IPS-18a (cell line): ENCODE measurements at regions not wholly inside any gene's neighbourhood (a gene's known extent, or its start where the extent isn't known, plus 50 kb on each side); places are given as distances from the start of the nearest gene placed in this dataset.

Experiments used
- H3K27ac ChIP-seq: one replicate; pipeline ENCODE4 v1.5.1; 2013; ENCODE audit warnings: low read length
- H3K27me3 ChIP-seq: one replicate; pipeline ENCODE4 v1.6.1; 2013; ENCODE audit warnings: mild to moderate bottlenecking, low read length; ENCODE audit not compliant: control insufficient read depth, insufficient read depth
- H3K36me3 ChIP-seq: one replicate; pipeline ENCODE4 v1.6.1; 2013; ENCODE audit warnings: low read depth, low read length; ENCODE audit not compliant: control insufficient read depth
- H3K4me1 ChIP-seq: one replicate; pipeline ENCODE4 v1.6.1; 2013; ENCODE audit warnings: low read depth, low read length; ENCODE audit not compliant: control insufficient read depth
- H3K4me3 ChIP-seq: one replicate; pipeline ENCODE4 v1.5.1; 2013; ENCODE audit warnings: low read length
- H3K9ac ChIP-seq: one replicate; pipeline ENCODE4 v1.6.1; 2013; ENCODE audit warnings: mild to moderate bottlenecking, low read length, moderate library complexity
- H3K9me3 ChIP-seq: one replicate; pipeline ENCODE4 v1.6.1; 2013; ENCODE audit warnings: low read depth, low read length; ENCODE audit not compliant: control insufficient read depth

DNA sequence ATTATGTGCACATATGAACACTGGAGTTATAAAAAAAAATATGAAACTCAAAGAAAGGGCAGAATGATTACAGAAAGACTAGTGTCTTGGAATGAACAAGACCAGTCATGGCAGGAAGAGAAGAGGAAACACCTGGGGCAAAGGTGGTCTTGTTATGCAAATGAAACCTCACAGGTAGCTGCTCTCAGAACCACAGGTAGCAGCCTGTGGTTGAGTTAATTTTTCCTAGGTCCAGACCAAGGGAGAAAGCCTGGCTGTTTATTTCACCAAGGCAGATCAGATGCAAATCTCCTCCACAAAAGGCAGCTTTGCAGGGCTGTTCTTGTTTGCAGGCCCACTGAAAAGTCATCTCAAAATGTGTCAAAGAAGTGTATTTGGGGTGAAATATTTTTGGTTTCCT is 785.8 kb downstream of the RNF144A start:
- H3K27ac ChIP-seq: no peak overlapping the region
- H3K4me3 ChIP-seq: no peak overlapping the region

DNA sequence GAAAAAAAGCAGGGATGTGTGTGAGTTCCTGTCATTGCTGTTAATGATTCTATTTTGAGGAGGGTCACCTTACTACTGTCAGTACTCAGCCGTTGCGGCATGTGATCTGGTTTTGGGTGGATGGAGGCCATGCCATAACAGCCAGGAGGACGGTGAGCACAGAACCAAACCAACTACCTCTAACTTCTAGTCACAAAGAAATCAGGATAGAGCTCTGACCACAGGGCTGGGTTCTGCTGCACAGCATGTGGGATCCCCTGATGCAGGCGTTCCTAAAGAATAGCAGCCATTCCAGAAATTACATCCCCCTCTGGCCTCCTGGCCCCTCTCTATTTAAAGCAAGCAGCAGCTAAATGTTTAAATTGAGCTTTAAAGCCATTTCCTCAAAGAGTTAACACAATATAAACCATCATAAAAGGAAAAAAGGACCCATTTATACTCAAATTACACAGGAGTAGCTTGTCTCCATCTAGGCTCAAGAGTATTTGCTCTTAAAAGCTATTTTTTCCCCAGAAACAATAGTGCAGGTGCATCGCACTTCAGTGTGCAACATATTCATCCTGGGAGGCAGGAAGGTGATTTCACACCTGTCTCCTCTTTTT is 786.4 kb downstream of the RNF144A start:
- Histone ChIP-seq H3K36me3 (no peaks in the 10 kb centered on the region), H3K9me3 (no peaks in the 10 kb centered on the region), H3K27me3 (no peaks in the 10 kb centered on the region), H3K27ac (no peak overlapping the region), H3K9ac (no peak overlapping the region), H3K4me3 (peak overlapping the region; percentile 7), H3K4me1 (peaks cover 30% of the 10 kb centered on the region)

More for the DNA sequence above, 785.8 kb downstream of the RNF144A start:
- Histone ChIP-seq H3K36me3 (no peaks in the 10 kb centered on the region), H3K9me3 (no peaks in the 10 kb centered on the region), H3K4me1 (peaks cover 30% of the 10 kb centered on the region), H3K9ac (no peak overlapping the region), H3K27me3 (no peaks in the 10 kb centered on the region)

DNA sequence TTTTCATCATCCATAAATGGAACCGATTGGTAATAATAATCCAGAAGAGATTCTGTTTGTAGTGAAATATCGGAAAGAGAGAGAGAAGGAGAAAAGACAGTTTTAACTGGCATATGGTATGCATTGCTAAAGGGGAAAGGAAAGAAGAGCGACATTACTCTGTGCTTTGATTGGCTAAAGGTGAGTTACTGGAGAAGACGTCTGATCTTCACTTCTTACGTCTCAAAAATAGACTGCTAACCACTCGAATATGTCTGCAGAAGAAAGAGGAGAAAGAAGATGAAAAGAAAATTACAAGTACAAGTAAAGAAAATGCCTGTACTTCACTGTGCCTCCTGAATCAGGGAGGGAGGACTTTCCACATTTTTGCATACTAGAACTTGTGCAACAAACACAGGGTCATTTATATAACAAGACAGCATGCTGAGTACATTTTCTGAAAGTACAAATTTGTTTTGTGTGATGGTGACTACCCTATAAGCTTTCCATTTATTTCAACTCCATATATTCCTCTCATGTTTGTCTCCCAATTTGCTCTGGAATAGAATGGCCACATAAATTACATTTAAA is 787.2 kb downstream of the RNF144A start:
- Histone ChIP-seq H3K27ac (no peak overlapping the region), H3K4me1 (peaks cover 30% of the 10 kb centered on the region), H3K27me3 (no peaks in the 10 kb centered on the region), H3K9me3 (no peaks in the 10 kb centered on the region), H3K36me3 (no peaks in the 10 kb centered on the region), H3K9ac (no peak overlapping the region), H3K4me3 (no peak overlapping the region)

DNA sequence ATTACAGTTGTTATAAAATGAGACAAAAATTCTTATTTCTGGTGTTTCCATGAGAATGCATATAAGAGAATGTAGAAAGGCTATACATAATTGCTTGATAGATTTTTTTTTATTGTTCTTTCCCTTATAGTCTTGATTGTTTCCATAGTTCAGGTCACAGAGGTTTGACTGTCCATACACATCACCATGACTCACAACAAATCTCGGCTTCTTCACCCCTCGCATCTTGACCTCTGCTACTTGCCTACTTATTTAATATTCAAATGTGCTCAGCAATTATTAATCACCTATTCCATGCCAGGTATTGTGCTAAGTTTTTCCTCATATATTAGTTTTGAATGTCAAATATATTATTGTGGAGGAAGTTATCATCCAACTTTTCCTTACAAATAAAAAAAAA is 789.6 kb downstream of the RNF144A start:
- Histone ChIP-seq H3K9me3 (no peaks in the 10 kb centered on the region), H3K4me1 (peaks cover 28% of the 10 kb centered on the region), H3K27ac (no peak overlapping the region), H3K27me3 (no peaks in the 10 kb centered on the region), H3K9ac (no peak overlapping the region), H3K4me3 (no peak overlapping the region), H3K36me3 (no peaks in the 10 kb centered on the region)

DNA sequence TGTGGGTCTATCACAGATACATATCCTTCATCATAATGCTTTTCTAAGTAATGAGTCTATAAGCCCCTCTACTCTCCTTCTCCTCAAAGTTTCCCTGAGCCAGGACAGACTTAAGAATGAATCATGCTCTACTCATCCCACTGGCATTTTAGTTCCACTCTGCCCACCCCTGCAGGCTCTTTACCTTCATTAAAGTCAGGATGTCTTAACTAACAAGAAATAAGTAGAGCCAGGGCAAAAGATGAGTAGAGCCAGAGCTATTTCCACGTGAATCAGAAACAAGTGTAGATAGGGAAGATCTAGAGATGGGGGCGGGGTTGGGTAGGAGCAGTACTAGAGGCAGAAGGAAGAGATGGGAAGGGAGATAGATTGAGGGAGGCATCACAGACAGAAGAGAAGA is 790.5 kb downstream of the RNF144A start:
- H3K9me3 ChIP-seq: no peaks in the 10 kb centered on the region
- peaks cover 19% of the 10 kb centered on the region for H3K4me1 ChIP-seq
- H3K27ac ChIP-seq: no peak overlapping the region
- H3K27me3 ChIP-seq: no peaks in the 10 kb centered on the region
- H3K9ac ChIP-seq: no peak overlapping the region
- H3K4me3 ChIP-seq: no peak overlapping the region
- H3K36me3 ChIP-seq: no peaks in the 10 kb centered on the region

DNA sequence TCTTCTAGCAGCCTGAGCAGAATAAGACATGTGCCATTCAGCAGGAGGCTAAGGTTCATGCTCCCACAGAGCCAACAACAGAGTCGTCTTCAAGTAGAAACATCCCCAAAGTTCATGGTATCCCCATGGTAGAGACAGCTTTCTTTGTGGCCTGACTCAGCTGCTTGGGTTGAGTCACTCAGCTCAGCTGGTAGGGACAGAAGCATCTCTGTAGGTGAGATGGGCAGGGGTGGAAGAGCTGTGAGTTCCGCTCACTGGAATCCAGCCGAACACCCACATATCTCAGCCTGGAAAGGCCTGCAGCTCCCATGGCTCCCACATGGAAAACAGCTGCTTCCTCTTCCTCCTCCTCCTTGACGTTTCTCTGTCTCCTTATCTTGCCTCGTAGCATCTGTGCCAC is 792.7 kb downstream of the RNF144A start:
- Histone ChIP-seq H3K4me1 (no peaks in the 10 kb centered on the region), H3K36me3 (no peaks in the 10 kb centered on the region), H3K27ac (no peak overlapping the region), H3K9ac (no peak overlapping the region), H3K9me3 (no peaks in the 10 kb centered on the region), H3K27me3 (no peaks in the 10 kb centered on the region), H3K4me3 (no peak overlapping the region)

DNA sequence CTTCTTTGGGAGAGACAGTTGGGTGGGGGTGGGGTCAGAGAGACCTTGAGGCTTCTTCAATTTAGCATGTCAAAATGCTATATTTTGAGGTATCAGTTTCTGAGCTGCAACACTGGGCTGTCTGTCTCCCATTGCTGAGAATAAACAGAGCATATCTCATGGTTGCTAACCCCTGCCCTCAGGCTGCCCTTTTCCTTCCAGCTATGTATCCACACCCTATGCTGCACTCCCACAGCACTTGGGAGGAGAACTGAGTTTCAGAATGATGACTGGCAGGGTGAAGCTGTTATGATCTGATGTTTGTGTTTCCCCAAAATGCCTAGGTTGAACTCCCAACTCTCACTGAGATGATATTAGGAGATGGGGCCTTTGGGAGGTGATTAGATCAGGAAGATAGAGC is 794.0 kb downstream of the RNF144A start:
- no peak overlapping the region for H3K4me3 ChIP-seq
- H3K27ac ChIP-seq: no peak overlapping the region
- no peaks in the 10 kb centered on the region for H3K9me3 ChIP-seq
- no peaks in the 10 kb centered on the region for H3K27me3 ChIP-seq
- no peaks in the 10 kb centered on the region for H3K36me3 ChIP-seq
- H3K9ac ChIP-seq: no peak overlapping the region
- no peaks in the 10 kb centered on the region for H3K4me1 ChIP-seq

DNA sequence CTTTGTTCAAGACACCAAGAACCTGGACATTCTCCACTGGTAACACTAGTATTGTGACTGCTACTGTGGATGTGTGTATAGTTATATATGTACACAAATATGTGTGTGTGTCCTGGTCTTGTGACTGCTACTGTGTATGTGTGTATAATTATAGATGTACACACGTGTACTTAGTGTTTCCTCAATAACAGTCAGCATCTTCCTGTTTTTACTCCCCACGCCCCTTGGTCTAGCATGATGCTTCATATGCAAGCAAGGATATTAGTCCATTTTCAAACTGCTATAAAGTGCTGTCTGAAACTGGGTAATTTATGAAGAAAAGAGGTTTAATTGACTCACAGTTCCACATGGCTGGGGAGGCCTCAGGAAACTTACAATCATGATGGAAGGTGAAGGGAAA is 802.7 kb downstream of the RNF144A start:
- Histone ChIP-seq H3K36me3 (no peaks in the 10 kb centered on the region), H3K9me3 (no peaks in the 10 kb centered on the region), H3K4me3 (no peak overlapping the region), H3K9ac (no peak overlapping the region), H3K4me1 (no peaks in the 10 kb centered on the region), H3K27ac (no peak overlapping the region), H3K27me3 (no peaks in the 10 kb centered on the region)

DNA sequence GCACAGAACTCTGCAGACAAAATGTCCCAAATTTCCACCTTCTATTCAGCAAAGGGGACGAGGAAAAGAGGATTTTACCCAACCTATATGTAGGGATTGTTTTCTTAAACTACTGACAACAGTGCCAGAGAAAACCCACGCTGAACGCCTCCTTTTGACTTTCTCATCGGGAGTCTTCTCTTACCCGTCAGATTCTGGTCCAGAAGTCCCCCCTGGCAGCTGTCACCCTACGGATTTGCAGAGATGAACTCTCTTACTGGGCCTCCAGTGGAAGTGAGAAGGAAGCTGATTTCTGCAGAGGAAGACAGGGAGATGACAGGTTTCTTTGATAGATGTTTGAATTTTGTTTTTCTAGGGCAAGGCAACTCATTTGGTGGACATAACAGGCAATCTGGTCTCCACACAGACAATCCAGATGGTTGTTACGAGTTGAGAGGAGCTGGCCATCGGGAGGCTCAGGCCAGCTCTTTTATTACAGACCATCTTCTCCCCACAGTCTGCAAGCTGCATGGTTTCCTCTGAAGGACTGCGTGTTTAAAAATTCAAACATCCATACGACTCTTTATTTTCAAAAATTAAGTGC is 804.3 kb downstream of the RNF144A start:
- H3K36me3 ChIP-seq: no peaks in the 10 kb centered on the region
- no peak overlapping the region for H3K4me3 ChIP-seq
- H3K9me3 ChIP-seq: no peaks in the 10 kb centered on the region
- H3K9ac ChIP-seq: no peak overlapping the region
- no peak overlapping the region for H3K27ac ChIP-seq
- no peaks in the 10 kb centered on the region for H3K27me3 ChIP-seq
- H3K4me1 ChIP-seq: peaks cover 6% of the 10 kb centered on the region

DNA sequence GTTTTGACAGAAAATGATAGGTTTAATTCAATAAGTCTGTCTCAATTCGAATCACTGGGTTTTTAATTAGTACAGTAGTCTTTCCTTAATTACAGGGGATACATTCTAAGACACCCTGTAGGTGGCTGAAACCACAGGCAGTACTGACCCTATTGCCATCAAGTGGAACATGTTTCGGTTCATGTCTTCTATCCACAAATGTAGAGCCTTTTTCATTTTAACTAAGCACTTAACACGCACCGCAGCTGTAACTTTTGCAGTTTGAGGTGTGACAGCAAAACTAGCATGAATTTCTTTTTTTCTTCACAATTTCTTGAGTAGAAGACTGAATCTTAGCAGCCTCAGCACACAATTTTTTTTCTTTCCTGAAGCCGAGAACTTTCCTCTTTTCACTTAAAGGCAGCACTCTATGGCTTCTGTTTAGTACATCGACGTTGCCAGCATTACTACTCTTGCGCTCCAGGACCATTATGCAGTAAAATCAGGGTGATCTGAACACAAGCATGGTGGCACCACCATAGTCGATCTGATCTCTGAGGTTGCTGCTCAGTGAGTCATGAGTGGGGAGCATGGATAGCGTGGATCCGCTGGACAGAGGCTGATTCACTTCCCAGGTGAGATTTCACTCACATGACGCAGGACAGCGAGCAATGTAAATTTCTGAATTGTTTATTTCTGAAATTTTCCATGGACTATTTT is 805.1 kb downstream of the RNF144A start:
- Histone ChIP-seq H3K36me3 (no peaks in the 10 kb centered on the region), H3K4me3 (no peak overlapping the region), H3K27ac (no peak overlapping the region), H3K9me3 (no peaks in the 10 kb centered on the region), H3K9ac (no peak overlapping the region), H3K4me1 (peaks cover 6% of the 10 kb centered on the region), H3K27me3 (no peaks in the 10 kb centered on the region)

DNA sequence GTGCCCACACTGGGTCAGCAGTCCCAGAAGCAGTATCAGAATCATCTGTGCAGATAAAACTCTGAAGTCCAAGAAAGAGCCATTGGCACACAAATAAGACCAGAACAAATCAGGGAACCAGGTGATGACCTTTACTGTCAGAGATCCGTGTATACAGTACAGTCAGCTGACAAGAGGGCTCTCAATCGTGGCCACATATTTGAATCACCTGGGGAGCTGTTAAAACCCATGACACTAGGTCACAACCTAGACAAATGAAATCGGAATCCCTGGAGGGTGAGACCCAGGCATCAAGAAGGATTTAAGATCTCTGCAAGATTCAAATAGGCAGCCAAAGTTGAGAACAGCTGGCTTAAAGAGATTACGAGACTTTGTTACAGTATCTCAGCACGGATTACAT is 807.1 kb downstream of the RNF144A start:
- Histone ChIP-seq H3K27ac (no peak overlapping the region), H3K9ac (no peak overlapping the region), H3K4me1 (peaks cover 6% of the 10 kb centered on the region), H3K27me3 (no peaks in the 10 kb centered on the region), H3K4me3 (no peak overlapping the region), H3K9me3 (no peaks in the 10 kb centered on the region), H3K36me3 (no peaks in the 10 kb centered on the region)
